Type B pancreatic cell (in vitro differentiated cells): ENCODE measurements at regions not wholly inside any gene's neighbourhood (a gene's known extent, or its start where the extent isn't known, plus 50 kb on each side); places are given as distances from the start of the nearest gene placed in this dataset.

Experiments
- DNase-seq: peaks from one replicate; pipeline ENCODE4 v3.0.0; 2021; ENCODE audit warnings: mixed read lengths; ENCODE audit not compliant: unreplicated experiment; ENCODE audit errors: extremely low spot score
- H3K27ac Mint-ChIP-seq: 2 replicates; pipeline ENCODE4 v1.8.0; 2021; ENCODE audit warnings: mild to moderate bottlenecking, mixed read lengths
- H3K27me3 Mint-ChIP-seq: 2 replicates; pipeline ENCODE4 v1.8.0; 2021; ENCODE audit warnings: mixed read lengths
- H3K36me3 Mint-ChIP-seq: 2 replicates; pipeline ENCODE4 v1.8.0; 2021; ENCODE audit warnings: mixed read lengths
- H3K4me1 Mint-ChIP-seq: one replicate; pipeline ENCODE4 v1.8.0; 2021; ENCODE audit warnings: mixed read lengths; ENCODE audit not compliant: unreplicated experiment
- H3K4me3 Mint-ChIP-seq: 2 replicates; pipeline ENCODE4 v1.8.0; 2021; ENCODE audit warnings: mild to moderate bottlenecking, mixed read lengths
- H3K9me3 Mint-ChIP-seq: 2 replicates; pipeline ENCODE4 v1.8.0; 2021; ENCODE audit warnings: mixed read lengths
- CTCF ChIP-seq: fragments of 200-600 bp; sonication (generic); conservative IDR thresholded peaks from 2 replicates; pipeline ENCODE4 v1.5.0; 2021; ENCODE audit warnings: antibody characterized with exemption, mild to moderate bottlenecking

- Mint-ChIP-seq H3K9me3 (no peaks in the 10 kb centered on the region), H3K27me3 (no peaks in the 10 kb centered on the region), H3K4me1 (no peaks in the 10 kb centered on the region), H3K4me3 (no peak overlapping the region), H3K27ac (no peak overlapping the region), H3K36me3 (no peaks in the 10 kb centered on the region)
- no peak for TF ChIP-seq CTCF
- no peak for DNase-seq
These were observed 81.2 kb upstream of the RAP2B start for GRCh38 chr3:153080778-153081240.

GRCh38 chr3:153084431-153084830, 77.6 kb upstream of the RAP2B start:
- no peak for TF ChIP-seq CTCF
- no peaks in the 10 kb centered on the region for H3K36me3 Mint-ChIP-seq
- no peaks in the 10 kb centered on the region for H3K9me3 Mint-ChIP-seq
- DNase-seq: no peak
- no peak overlapping the region for H3K4me3 Mint-ChIP-seq
- no peaks in the 10 kb centered on the region for H3K4me1 Mint-ChIP-seq
- peaks cover 3% of the 10 kb centered on the region for H3K27me3 Mint-ChIP-seq
- H3K27ac Mint-ChIP-seq: no peak overlapping the region

GRCh38 chr3:153087595-153088566, 74.1 kb upstream of the RAP2B start:
- Mint-ChIP-seq H3K9me3 (no peaks in the 10 kb centered on the region), H3K27ac (no peak overlapping the region), H3K36me3 (no peaks in the 10 kb centered on the region), H3K4me1 (peaks cover 5% of the 10 kb centered on the region), H3K27me3 (peaks cover 3% of the 10 kb centered on the region), H3K4me3 (no peak overlapping the region)
- TF ChIP-seq CTCF: no peak
- DNase-seq: no peak

GRCh38 chr3:153089620-153090019, 72.4 kb upstream of the RAP2B start:
- no peak for DNase-seq
- Mint-ChIP-seq H3K4me3 (no peak overlapping the region), H3K4me1 (peaks cover 5% of the 10 kb centered on the region), H3K36me3 (no peaks in the 10 kb centered on the region), H3K27ac (no peak overlapping the region), H3K27me3 (peaks cover 3% of the 10 kb centered on the region), H3K9me3 (no peaks in the 10 kb centered on the region)
- TF ChIP-seq CTCF: no peak

GRCh38 chr3:153090973-153091372, 71.1 kb upstream of the RAP2B start:
- no peaks in the 10 kb centered on the region for H3K9me3 Mint-ChIP-seq
- no peaks in the 10 kb centered on the region for H3K36me3 Mint-ChIP-seq
- TF ChIP-seq CTCF: no peak
- H3K4me3 Mint-ChIP-seq: no peak overlapping the region
- peaks cover 3% of the 10 kb centered on the region for H3K27me3 Mint-ChIP-seq
- H3K27ac Mint-ChIP-seq: no peak overlapping the region
- peaks cover 5% of the 10 kb centered on the region for H3K4me1 Mint-ChIP-seq
- DNase-seq: no peak
